Lung (tissue), 11 donors: ENCODE measurements at regions not wholly inside any gene's neighbourhood (a gene's known extent, or its start where the extent isn't known, plus 50 kb on each side); places are given as distances from the start of the nearest gene placed in this dataset.

ENCODE experiments used
- ATAC-seq: fragments of 200-7000 bp; cut with Tn5 transposase; one replicate; pipeline ENCODE4 v1.9.1; 2020; ENCODE audit warnings: moderate number of reproducible peaks; ENCODE audit not compliant: insufficient read depth, low FRiP score
- DNase-seq, 3 donors: peaks; one replicate each; pipeline ENCODE4 v3.0.0-alpha.2; 2013 to 2017
- H3K27ac ChIP-seq, 2 donors: one replicate each; pipeline ENCODE4 v1.5.1; 2013; ENCODE audit warnings: mild to moderate bottlenecking in 2 of 2, moderate library complexity in 2 of 2, control low read depth in 1 of 2, inconsistent platforms in 1 of 2, low read depth in 1 of 2, low read length in 1 of 2
- H3K27me3 ChIP-seq, 3 donors: one replicate each; pipeline ENCODE4 v1.5.1; 2013; ENCODE audit warnings: low read length in 2 of 3; ENCODE audit not compliant: control insufficient read depth in 3 of 3, insufficient read depth in 3 of 3
- H3K36me3 ChIP-seq, 4 donors: one replicate each; pipeline ENCODE4 v1.5.1; 2013; ENCODE audit warnings: low read length in 4 of 4, mild to moderate bottlenecking in 1 of 4, moderate library complexity in 1 of 4; ENCODE audit not compliant: control insufficient read depth in 4 of 4, insufficient read depth in 4 of 4
- H3K4me1 ChIP-seq, 5 donors: one replicate each; pipeline ENCODE4 v1.5.1; 2013; ENCODE audit warnings: low read length in 5 of 5, mild to moderate bottlenecking in 2 of 5, moderate library complexity in 1 of 5; ENCODE audit not compliant: control insufficient read depth in 5 of 5, insufficient read depth in 5 of 5
- H3K4me3 ChIP-seq: one replicate; pipeline ENCODE4 v1.5.1; 2013; ENCODE audit warnings: mild to moderate bottlenecking, control low read depth, moderate library complexity
- H3K9ac ChIP-seq, 2 donors: one replicate each; pipeline ENCODE4 v1.5.1; 2013; ENCODE audit warnings: low read length in 2 of 2, control low read depth in 1 of 2; ENCODE audit not compliant: insufficient read depth in 1 of 2
- H3K9me3 ChIP-seq, 4 donors: one replicate each; pipeline ENCODE4 v1.5.1; 2013; ENCODE audit warnings: low read length in 3 of 4, mild to moderate bottlenecking in 1 of 4, moderate library complexity in 1 of 4; ENCODE audit not compliant: control insufficient read depth in 4 of 4, insufficient read depth in 3 of 4
- CTCF ChIP-seq: IDR thresholded peaks from 2 replicates; pipeline ENCODE4 v1.5.1; 2012; ENCODE audit warnings: mild to moderate bottlenecking; ENCODE audit errors: control extremely low read depth, extremely low read depth
- WGBS, 2 donors: extraction: QIAGEN DNeasy Blood & Tissue Kit; methylation state at CpG; one replicate each; pipeline ENCODE4 v1.1.7; 2013; 5-methylcytosine and 5-hydroxymethylcytosine counted together
- donor health status: control.
- donor health status: control.
- donor health status: Bipolar disorder and iron deficiency.
- donor health status: healthy.
- donor health status: DM: yes; HTN: yes; CAD: no.

GRCh38 chr12:22796941-22797630 is 172.1 kb downstream of the ETNK1 start:
- ATAC-seq, result no peak
- 80 to 83% methylated on average over 4 of the region's 4 CpGs for WGBS, 2 donors
- no peaks in the 10 kb centered on the region for H3K27me3 ChIP-seq
- no peaks in the 10 kb centered on the region for H3K9me3 ChIP-seq
- no peak overlapping the region for H3K27ac ChIP-seq
- H3K4me1 ChIP-seq, result no peaks in the 10 kb centered on the region
- no peak overlapping the region for H3K9ac ChIP-seq
- H3K36me3 ChIP-seq, result no peaks in the 10 kb centered on the region
- H3K4me3 ChIP-seq, result no peak overlapping the region
- TF ChIP-seq CTCF, result no peak
- DNase-seq, result peak in 2 of 3 donors; percentile 9 to 37

GRCh38 chr12:22797701-22798100 is 172.7 kb downstream of the ETNK1 start:
- Histone ChIP-seq H3K9me3 (no peaks in the 10 kb centered on the region), H3K4me1 (no peaks in the 10 kb centered on the region), H3K9ac (no peak overlapping the region), H3K36me3 (no peaks in the 10 kb centered on the region), H3K27ac (no peak overlapping the region), H3K4me3 (no peak overlapping the region), H3K27me3 (no peaks in the 10 kb centered on the region)
- WGBS, 2 donors, result 42 to 50% methylated on average over 2 of the region's 2 CpGs
- ATAC-seq (no peak), DNase-seq (no peak)
- no peak for TF ChIP-seq CTCF

GRCh38 chr12:22798116-22798515 is 173.1 kb downstream of the ETNK1 start:
- Histone ChIP-seq H3K4me3 (no peak overlapping the region), H3K27ac (no peak overlapping the region), H3K9me3 (no peaks in the 10 kb centered on the region), H3K27me3 (no peaks in the 10 kb centered on the region), H3K36me3 (no peaks in the 10 kb centered on the region), H3K9ac (no peak overlapping the region), H3K4me1 (no peaks in the 10 kb centered on the region)
- ATAC-seq (no peak), DNase-seq (no peak)
- 78 to 91% methylated on average over 3 of the region's 3 CpGs for WGBS, 2 donors
- TF ChIP-seq CTCF, result no peak

GRCh38 chr12:22799503-22799902 is 174.5 kb downstream of the ETNK1 start:
- no peaks in the 10 kb centered on the region for H3K4me1 ChIP-seq
- no peak for DNase-seq
- no peak for TF ChIP-seq CTCF
- H3K4me3 ChIP-seq, result no peak overlapping the region
- no peak for ATAC-seq
- no peak overlapping the region for H3K9ac ChIP-seq
- H3K27ac ChIP-seq, result no peak overlapping the region
- H3K27me3 ChIP-seq, result no peaks in the 10 kb centered on the region
- WGBS, 2 donors, result 74 to 84% methylated on average over 2 of the region's 2 CpGs
- H3K36me3 ChIP-seq, result no peaks in the 10 kb centered on the region
- H3K9me3 ChIP-seq, result peaks cover 0 to 4% (median 0%) of the 10 kb centered on the region in 4 donors
